Effector memory CD8-positive, alpha-beta T cell (primary cell): ENCODE measurements at regions not wholly inside any gene's neighbourhood (a gene's known extent, or its start where the extent isn't known, plus 50 kb on each side); places are given as distances from the start of the nearest gene placed in this dataset.
"Not testable (repeated sequence)": the region's sequence is repeated elsewhere in the genome, so short reads cannot be mapped to it uniquely, and the experiment has no call there.

Experiments
- ATAC-seq: fragments of 150-1000 bp; cut with Tn5 transposase; replicated peaks from 2 replicates; pipeline ENCODE4 v1.10.0; 2021; ENCODE audit warnings: mild to moderate bottlenecking, moderate library complexity
- DNase-seq, 3 experiments: peaks; one replicate each; pipeline ENCODE4 v3.0.0; 2021
- H3K27ac Mint-ChIP-seq, 2 donors: one replicate each; pipeline ENCODE4 v1.8.0; 2022; ENCODE audit warnings: mild to moderate bottlenecking in 2 of 2, mixed read lengths in 2 of 2, moderate library complexity in 2 of 2
- H3K27me3 Mint-ChIP-seq, 2 donors: one replicate each; pipeline ENCODE4 v1.8.0; 2022; ENCODE audit warnings: mixed read lengths in 2 of 2
- H3K36me3 Mint-ChIP-seq: one replicate; pipeline ENCODE4 v1.8.0; 2022; ENCODE audit warnings: mild to moderate bottlenecking, moderate library complexity, mixed read lengths; ENCODE audit not compliant: insufficient read depth
- H3K4me1 Mint-ChIP-seq, 2 donors: one replicate each; pipeline ENCODE4 v1.8.0; 2022; ENCODE audit warnings: low read depth in 2 of 2, mixed read lengths in 2 of 2
- H3K4me3 Mint-ChIP-seq, 2 donors: one replicate each; pipeline ENCODE4 v1.8.0; 2022; ENCODE audit warnings: mild to moderate bottlenecking in 2 of 2, mixed read lengths in 2 of 2, moderate library complexity in 2 of 2
- H3K9me3 Mint-ChIP-seq, 2 donors: one replicate each; pipeline ENCODE4 v1.8.0; 2022; ENCODE audit warnings: mixed read lengths in 2 of 2

DNA sequence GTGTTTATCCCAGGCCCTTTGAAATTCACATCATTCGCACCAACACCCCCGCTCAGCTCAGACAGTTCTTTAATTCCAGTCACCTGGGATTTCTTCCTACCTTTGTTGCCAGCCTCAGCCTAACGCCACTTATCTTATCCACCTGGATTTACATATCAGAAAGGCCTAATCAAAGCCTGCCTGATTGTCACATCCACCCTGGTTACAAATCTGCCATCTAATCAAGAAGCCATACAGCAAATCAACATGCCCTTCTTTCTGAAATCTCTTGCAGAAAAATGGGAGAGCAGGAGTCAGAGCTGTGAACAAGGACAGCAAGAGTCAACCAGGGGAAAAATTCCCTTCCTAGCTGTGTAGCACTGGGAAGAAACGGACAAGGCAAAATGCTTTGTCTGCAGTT lies 173.2 kb upstream of the DAB1 start:
- Mint-ChIP-seq H3K9me3 (peaks cover 0 to 3% of the 10 kb centered on the region in 2 donors), H3K4me3 (no peak overlapping the region), H3K36me3 (no peaks in the 10 kb centered on the region), H3K4me1 (no peaks in the 10 kb centered on the region), H3K27ac (no peak overlapping the region), H3K27me3 (peaks cover 0 to 15% of the 10 kb centered on the region in 2 donors)
- no peak for DNase-seq
- ATAC-seq = no peak

DNA sequence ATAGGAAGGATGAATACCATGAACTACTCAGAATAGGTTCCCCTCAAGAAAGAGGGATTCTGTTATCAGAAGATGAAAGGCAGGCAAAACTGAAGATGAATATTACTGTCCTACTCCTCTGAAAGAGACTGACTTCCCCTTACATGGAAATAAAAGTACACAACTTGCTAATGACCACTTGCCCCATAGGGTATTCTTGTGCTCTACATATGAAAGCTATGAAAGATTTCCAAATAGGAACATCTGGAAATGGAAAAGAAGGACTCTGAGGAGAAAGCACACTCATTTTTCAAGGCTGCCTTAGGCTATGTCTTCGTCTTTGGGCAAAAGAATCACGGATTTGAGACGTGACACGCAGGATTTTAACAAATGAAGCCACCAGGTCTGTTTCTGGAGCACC lies 170.1 kb upstream of the DAB1 start:
- DNase-seq = no peak
- no peak for ATAC-seq
- Mint-ChIP-seq H3K4me1 (no peaks in the 10 kb centered on the region), H3K4me3 (no peak overlapping the region), H3K27ac (no peak overlapping the region), H3K27me3 (peaks cover 0 to 6% of the 10 kb centered on the region in 2 donors), H3K9me3 (peaks cover 0 to 3% of the 10 kb centered on the region in 2 donors), H3K36me3 (no peaks in the 10 kb centered on the region)

DNA sequence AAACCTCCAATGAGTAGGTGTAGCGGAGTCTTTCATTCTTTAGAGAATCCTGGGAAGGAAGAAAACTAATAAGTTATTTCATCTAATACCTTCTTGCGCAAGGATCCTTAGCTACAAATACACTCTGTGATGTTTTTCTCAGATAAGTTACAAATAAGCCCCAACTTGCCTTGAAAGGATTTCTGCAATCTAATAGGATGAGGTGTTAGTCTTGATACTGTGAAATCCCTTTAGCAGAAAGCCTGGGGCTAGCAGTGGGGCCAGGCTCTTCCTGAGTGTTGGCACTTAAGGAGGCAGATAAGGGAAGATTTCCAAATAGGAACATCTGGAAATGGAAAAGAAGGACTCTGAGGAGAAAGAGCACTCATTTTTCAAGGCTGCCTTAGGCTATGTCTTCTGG lies 168.0 kb upstream of the DAB1 start:
- Mint-ChIP-seq H3K9me3 (no peaks in the 10 kb centered on the region), H3K27ac (no peak overlapping the region), H3K4me1 (no peaks in the 10 kb centered on the region), H3K4me3 (no peak overlapping the region), H3K36me3 (no peaks in the 10 kb centered on the region), H3K27me3 (peaks cover 0 to 1% of the 10 kb centered on the region in 2 donors)
- ATAC-seq = no peak
- no peak for DNase-seq

DNA sequence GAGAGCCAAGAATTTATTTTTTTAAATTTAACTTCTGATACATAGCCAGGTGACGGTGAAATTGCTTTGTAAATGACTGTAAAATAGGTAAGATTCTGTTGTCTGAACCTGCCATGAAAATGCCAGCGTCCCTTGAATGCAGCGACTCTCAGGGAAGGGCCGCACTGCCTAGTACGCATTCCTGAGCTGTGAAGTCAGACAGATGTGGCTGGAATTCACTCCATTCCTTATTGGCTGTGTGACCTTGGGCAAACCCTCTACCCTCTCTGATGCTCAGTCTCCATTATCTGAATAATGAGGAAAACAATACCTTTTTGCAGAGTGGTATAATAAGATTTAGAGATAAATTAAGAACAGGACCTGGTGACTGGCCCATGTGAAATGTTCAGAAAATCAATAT lies 167.1 kb upstream of the DAB1 start:
- Mint-ChIP-seq H3K36me3 (no peaks in the 10 kb centered on the region), H3K27ac (no peak overlapping the region), H3K4me3 (no peak overlapping the region), H3K27me3 (no peaks in the 10 kb centered on the region), H3K9me3 (no peaks in the 10 kb centered on the region), H3K4me1 (no peaks in the 10 kb centered on the region)
- ATAC-seq (no peak), DNase-seq (no peak)

DNA sequence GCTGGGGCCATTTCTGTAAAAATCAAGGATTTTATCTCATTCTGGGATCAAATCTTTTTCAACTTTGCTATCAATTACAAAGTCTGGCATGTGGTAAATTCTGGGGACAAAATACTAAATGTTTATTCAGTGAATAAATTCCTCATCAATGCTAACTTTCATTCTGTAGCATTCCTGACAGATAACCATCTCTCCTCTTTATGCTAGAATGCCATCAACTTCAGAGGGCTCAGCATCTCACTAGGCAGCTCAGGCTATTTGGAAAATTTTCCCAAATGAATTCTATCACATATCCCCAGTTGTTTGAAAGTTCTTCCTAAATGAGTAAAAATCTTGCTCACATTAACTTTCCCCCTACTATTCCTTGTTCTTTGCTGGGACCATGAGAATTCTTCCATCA lies 163.0 kb upstream of the DAB1 start:
- Mint-ChIP-seq H3K27ac (no peak overlapping the region), H3K4me1 (no peaks in the 10 kb centered on the region), H3K36me3 (no peaks in the 10 kb centered on the region), H3K4me3 (no peak overlapping the region), H3K27me3 (peaks cover 0 to 7% of the 10 kb centered on the region in 2 donors), H3K9me3 (peaks cover 0 to 6% of the 10 kb centered on the region in 2 donors)
- ATAC-seq (no peak), DNase-seq (no peak)

DNA sequence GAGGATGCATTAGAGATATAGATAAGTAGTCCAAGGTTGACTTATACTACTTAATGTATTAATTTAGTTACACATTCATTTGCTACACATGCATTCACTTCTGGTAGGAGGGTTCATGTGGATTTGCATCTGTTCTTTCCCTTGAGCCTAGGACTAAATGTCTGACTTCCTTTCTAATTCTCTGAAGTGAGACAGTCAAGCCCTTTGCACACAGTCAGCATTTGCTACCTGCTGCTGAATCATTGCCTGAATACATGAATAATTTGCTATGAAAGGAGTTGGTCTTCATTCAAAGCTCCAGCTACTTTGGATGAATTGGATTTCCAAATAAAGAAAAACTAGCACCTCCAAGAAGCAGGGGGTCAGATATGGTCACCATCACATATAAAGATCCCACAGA lies 154.8 kb upstream of the DAB1 start:
- H3K27me3 Mint-ChIP-seq = peaks cover 0 to 7% of the 10 kb centered on the region in 2 donors
- H3K27ac Mint-ChIP-seq = no peak overlapping the region
- DNase-seq (no peak), ATAC-seq (no peak)
- no peaks in the 10 kb centered on the region for H3K4me1 Mint-ChIP-seq
- no peaks in the 10 kb centered on the region for H3K36me3 Mint-ChIP-seq
- peaks cover 2 to 7% of the 10 kb centered on the region in 2 donors for H3K9me3 Mint-ChIP-seq
- H3K4me3 Mint-ChIP-seq = no peak overlapping the region

DNA sequence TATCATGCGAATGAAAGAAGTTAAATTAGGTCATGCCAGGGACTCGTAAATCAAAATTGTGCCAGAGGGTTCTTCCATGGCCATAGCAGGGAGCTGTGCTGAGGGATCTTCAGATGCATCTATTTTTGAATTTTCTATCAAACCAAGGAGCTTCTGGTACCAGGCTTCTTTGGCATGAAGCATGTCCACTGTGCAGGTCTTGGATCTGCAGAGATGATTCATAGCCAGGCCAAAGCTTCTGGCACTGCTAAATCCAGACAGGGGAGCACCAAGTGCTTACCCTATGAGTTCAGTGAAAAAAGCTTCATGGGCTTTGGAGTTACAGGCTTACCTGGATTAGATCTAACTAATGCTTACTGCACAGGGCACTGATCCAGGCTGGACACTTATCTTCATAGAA lies 154.2 kb upstream of the DAB1 start:
- H3K4me3 Mint-ChIP-seq = no peak overlapping the region
- H3K27me3 Mint-ChIP-seq = peaks cover 0 to 7% of the 10 kb centered on the region in 2 donors
- H3K27ac Mint-ChIP-seq = no peak overlapping the region
- H3K36me3 Mint-ChIP-seq = no peaks in the 10 kb centered on the region
- DNase-seq (no peak), ATAC-seq (no peak)
- H3K4me1 Mint-ChIP-seq = no peaks in the 10 kb centered on the region
- H3K9me3 Mint-ChIP-seq = peaks cover 2 to 7% of the 10 kb centered on the region in 2 donors

DNA sequence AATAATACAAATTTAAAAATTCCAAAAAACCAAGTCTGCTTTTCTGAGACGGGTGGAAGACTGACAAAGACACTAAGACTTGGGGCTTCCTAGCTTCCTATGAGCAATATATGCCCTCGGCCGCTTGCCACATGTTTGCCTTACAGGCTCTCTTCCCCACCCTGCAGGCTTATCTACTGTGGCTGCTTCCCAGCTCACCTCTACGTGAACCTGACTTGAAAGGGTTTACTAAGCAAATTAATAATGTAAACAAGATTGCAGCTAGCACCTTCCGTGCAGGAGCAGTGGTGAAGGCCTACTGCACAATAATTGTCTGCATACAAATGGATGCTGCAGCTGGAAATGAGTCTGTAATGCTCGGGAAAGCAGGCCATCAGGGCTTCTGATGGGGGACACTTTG lies 152.9 kb upstream of the DAB1 start:
- Mint-ChIP-seq H3K27me3 (no peaks in the 10 kb centered on the region), H3K4me1 (no peaks in the 10 kb centered on the region), H3K27ac (no peak overlapping the region), H3K36me3 (no peaks in the 10 kb centered on the region), H3K4me3 (no peak overlapping the region), H3K9me3 (peaks cover 0 to 2% of the 10 kb centered on the region in 2 donors)
- DNase-seq (no peak), ATAC-seq (no peak)

DNA sequence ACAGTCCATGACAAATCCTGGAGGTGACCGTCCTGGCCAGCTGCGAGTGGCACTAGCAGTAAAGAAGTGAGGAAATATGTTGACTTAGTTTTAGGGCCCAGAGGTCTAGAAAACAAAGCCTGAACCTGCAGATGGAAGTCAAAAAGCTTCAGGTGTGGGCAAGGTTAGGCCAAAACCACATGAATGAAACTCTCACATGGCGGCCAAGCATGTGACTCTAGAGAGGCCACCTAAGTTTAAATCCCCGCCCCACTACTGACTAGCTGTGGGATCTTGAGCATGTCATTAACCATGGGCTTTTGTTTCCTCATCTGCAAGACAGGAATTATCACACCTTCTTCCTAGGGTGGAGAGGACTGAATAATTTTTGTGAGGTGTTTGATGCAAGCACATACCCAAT lies 148.2 kb upstream of the DAB1 start:
- Mint-ChIP-seq H3K4me3 (no peak overlapping the region), H3K27ac (no peak overlapping the region), H3K27me3 (no peaks in the 10 kb centered on the region), H3K4me1 (no peaks in the 10 kb centered on the region), H3K9me3 (peaks cover 0 to 2% of the 10 kb centered on the region in 2 donors), H3K36me3 (no peaks in the 10 kb centered on the region)
- no peak for ATAC-seq
- DNase-seq = no peak

DNA sequence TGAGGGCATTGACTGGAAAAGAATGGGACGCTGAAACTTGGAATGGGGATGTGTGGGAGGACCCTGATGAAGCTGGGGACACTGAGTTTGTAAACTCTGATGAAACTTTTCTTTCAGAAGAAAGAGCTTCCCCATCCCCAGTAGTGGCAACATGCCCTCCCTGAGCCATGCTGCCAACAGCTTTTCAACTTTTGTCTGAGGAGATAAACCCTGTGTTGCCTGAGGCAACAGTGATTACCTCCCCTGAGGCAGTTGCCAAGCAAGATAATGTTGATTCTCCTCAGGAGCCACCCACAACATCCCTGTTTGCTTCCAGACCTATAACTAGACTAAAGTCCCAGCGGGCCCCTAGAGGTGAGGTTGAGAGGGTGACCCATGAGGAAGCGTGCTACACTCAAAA lies 134.2 kb upstream of the DAB1 start:
- H3K27ac Mint-ChIP-seq, DNase-seq, H3K4me3 Mint-ChIP-seq, H3K4me1 Mint-ChIP-seq, H3K9me3 Mint-ChIP-seq, H3K36me3 Mint-ChIP-seq, ATAC-seq: not testable (repeated sequence)
- peaks cover 5 to 12% of the 10 kb centered on the region in 2 donors for H3K27me3 Mint-ChIP-seq

DNA sequence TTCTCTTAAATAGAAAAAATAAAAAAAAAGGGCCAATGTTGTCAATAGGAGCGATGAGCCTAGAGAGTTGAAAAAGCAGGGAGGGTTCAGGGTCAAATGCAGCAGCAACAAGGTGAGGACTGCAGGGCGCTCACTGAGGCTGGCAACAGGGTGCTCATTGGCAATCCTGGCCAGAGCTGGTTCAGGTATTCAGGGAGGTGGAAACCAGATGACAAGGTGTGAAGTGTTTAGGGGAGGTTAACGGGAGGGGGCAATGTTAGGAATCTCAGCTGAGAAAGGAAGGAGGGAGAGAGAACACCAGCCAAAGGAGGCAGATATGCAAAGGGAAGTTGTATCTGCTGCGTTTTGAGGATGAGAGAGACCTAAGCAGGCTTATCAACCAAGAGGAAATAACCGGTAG lies 129.8 kb upstream of the DAB1 start:
- no peak overlapping the region for H3K4me3 Mint-ChIP-seq
- no peak overlapping the region for H3K27ac Mint-ChIP-seq
- DNase-seq = no peak
- H3K27me3 Mint-ChIP-seq = peaks cover 10 to 13% of the 10 kb centered on the region in 2 donors
- ATAC-seq = no peak
- no peaks in the 10 kb centered on the region for H3K4me1 Mint-ChIP-seq
- H3K36me3 Mint-ChIP-seq = peaks cover 3% of the 10 kb centered on the region
- peaks cover 0 to 2% of the 10 kb centered on the region in 2 donors for H3K9me3 Mint-ChIP-seq

DNA sequence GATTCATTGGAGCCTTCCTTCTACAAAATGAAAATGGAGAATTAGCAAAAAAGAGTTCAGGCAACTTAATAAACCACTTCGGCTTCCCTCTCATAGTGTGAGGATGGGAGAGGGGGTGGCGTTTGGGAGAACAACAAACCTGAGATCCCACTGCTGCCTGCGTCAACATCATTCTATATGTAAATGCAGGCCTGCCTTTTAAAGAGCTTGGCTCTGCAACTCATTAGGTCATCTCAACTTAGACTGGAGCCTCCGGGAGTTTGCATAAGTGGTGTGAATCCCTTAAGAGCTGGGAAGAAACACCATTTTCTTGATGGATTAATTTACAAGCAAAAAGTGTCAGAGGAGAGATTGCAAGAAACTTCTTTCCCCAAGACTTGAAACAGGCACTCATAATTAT lies 127.6 kb upstream of the DAB1 start:
- Mint-ChIP-seq H3K4me1 (no peaks in the 10 kb centered on the region), H3K36me3 (no peaks in the 10 kb centered on the region), H3K9me3 (peaks cover 0 to 2% of the 10 kb centered on the region in 2 donors), H3K27ac (no peak overlapping the region), H3K4me3 (no peak overlapping the region), H3K27me3 (peaks cover 0 to 13% of the 10 kb centered on the region in 2 donors)
- no peak for ATAC-seq
- DNase-seq = no peak

DNA sequence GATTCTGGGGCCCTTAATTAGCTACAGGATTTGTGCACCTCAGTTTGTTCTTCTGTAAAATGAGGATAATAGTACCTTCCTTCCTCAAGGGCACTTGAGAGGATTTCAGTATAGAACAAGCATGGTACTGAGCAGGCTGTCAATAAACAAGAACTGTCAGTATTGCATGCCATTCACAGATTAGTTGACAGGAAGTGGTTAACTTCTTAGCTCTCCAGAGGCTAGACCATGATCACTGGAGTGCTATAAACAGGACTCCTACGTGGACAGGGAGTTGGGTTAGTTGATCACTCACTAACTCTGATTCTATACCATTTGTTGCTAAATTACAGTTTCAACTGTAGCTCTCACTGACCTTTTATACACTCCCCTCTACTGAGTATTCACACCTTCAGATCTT lies 126.2 kb upstream of the DAB1 start:
- ATAC-seq = no peak
- no peaks in the 10 kb centered on the region for H3K4me1 Mint-ChIP-seq

DNA sequence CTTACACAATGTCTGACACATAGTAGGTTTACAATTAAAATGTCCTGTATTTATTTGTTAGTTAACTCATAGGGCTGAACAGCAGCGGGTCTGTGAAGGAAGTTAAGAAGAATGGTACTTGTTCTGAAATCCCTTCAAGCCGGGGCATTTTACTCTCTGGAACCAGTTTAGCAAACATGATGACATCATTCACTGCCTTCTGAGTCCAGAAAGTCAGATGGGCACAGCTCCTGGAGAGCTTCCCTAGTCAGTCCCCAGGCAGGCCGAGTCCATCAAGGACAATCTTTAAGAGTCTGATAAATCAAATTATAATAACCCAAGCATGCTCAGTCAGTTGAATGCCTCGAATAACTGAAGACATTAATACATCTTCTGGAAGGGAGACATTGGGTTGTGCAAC lies 125.4 kb upstream of the DAB1 start:
- no peak for DNase-seq
- H3K27ac Mint-ChIP-seq = no peak overlapping the region
- peaks cover 0 to 17% of the 10 kb centered on the region in 2 donors for H3K27me3 Mint-ChIP-seq
- H3K36me3 Mint-ChIP-seq = no peaks in the 10 kb centered on the region
- ATAC-seq = no peak
- no peak overlapping the region for H3K4me3 Mint-ChIP-seq
- H3K9me3 Mint-ChIP-seq = peaks cover 0 to 4% of the 10 kb centered on the region in 2 donors
- H3K4me1 Mint-ChIP-seq = no peaks in the 10 kb centered on the region

More for the DNA sequence above, 126.2 kb upstream of the DAB1 start:
- Mint-ChIP-seq H3K27ac (no peak overlapping the region), H3K9me3 (peaks cover 0 to 1% of the 10 kb centered on the region in 2 donors), H3K27me3 (peaks cover 0 to 15% of the 10 kb centered on the region in 2 donors), H3K4me3 (no peak overlapping the region), H3K36me3 (no peaks in the 10 kb centered on the region)
- no peak for DNase-seq
